VCaP (cell line): ENCODE measurements at regions not wholly inside any gene's neighbourhood (a gene's known extent, or its start where the extent isn't known, plus 50 kb on each side); places are given as distances from the start of the nearest gene placed in this dataset.

Experiments used
- H3K27ac ChIP-seq: fragments of 450-650 bp; 2 replicates; pipeline ENCODE4 v1.5.1; 2017
- TF ChIP-seq, protein P1 (sequence below): fragments of 450-650 bp; conservative IDR thresholded peaks from 2 replicates; pipeline ENCODE4 v1.5.1; 2017; ENCODE audit warnings: mild to moderate bottlenecking, moderate library complexity

- no peak overlapping the region for H3K27ac ChIP-seq
- TF ChIP-seq, protein P1, sequence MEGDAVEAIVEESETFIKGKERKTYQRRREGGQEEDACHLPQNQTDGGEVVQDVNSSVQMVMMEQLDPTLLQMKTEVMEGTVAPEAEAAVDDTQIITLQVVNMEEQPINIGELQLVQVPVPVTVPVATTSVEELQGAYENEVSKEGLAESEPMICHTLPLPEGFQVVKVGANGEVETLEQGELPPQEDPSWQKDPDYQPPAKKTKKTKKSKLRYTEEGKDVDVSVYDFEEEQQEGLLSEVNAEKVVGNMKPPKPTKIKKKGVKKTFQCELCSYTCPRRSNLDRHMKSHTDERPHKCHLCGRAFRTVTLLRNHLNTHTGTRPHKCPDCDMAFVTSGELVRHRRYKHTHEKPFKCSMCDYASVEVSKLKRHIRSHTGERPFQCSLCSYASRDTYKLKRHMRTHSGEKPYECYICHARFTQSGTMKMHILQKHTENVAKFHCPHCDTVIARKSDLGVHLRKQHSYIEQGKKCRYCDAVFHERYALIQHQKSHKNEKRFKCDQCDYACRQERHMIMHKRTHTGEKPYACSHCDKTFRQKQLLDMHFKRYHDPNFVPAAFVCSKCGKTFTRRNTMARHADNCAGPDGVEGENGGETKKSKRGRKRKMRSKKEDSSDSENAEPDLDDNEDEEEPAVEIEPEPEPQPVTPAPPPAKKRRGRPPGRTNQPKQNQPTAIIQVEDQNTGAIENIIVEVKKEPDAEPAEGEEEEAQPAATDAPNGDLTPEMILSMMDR = no peak
Measured at GRCh38 chr18:60062396-60062795, 162.6 kb downstream of the PMAIP1 start.

- H3K27ac ChIP-seq = no peak overlapping the region
- TF ChIP-seq, protein P1 = no peak
Measured at GRCh38 chr18:60060578-60060977, 160.8 kb downstream of the PMAIP1 start.

- no peak overlapping the region for H3K27ac ChIP-seq
- TF ChIP-seq, protein P1 = no peak
Measured at GRCh38 chr18:60060026-60060425, 160.2 kb downstream of the PMAIP1 start.

GRCh38 chr18:60059216-60059615 lies 159.4 kb downstream of the PMAIP1 start:
- TF ChIP-seq, protein P1 = no peak

GRCh38 chr18:60053747-60054304 lies 154.0 kb downstream of the PMAIP1 start:
- no peak overlapping the region for H3K27ac ChIP-seq
- TF ChIP-seq, protein P1 = no peak

More at GRCh38 chr18:60059216-60059615, 159.4 kb downstream of the PMAIP1 start:
- H3K27ac ChIP-seq = no peak overlapping the region

- TF ChIP-seq, protein P1 = no peak
- no peak overlapping the region for H3K27ac ChIP-seq
Measured at GRCh38 chr18:60050821-60051220, 151.0 kb downstream of the PMAIP1 start.

DNA sequence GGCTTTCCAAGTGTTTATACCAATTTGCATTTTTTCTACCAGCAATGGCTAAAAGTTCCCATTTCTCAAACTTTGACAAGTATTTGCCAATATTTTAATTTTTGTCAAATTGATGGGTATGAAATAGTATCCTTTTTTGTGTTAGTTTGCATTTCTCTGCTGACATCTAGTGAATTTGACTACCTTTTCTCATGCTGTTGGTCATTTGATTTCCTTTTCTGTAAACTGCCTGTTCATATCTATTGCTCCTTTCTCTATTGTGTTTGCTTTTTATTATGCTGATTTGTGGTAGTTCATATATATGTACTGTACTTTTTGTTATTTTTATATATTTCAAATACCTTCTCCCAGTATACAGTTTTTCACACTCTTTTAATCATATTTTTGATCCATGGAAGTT lies 149.4 kb downstream of the PMAIP1 start:
- H3K27ac ChIP-seq = no peak overlapping the region
- TF ChIP-seq, protein P1 = no peak
